ENCODE measurements at regions not wholly inside any gene's neighbourhood (a gene's known extent, or its start where the extent isn't known, plus 50 kb on each side); places are given as distances from the start of the nearest gene placed in this dataset.

- no peaks in the 10 kb centered on the region for H3K9me3 ChIP-seq (ENCODE audit: insufficient read depth, low read depth, low read length)
- H3K27me3 ChIP-seq (ENCODE audit: insufficient read depth, low read length), result no peaks in the 10 kb centered on the region
- no peak overlapping the region for H3K9ac ChIP-seq (ENCODE audit: low read depth, low read length)
- H3K4me1 ChIP-seq (ENCODE audit: insufficient read depth, low read length), result no peaks in the 10 kb centered on the region
- H3K4me3 ChIP-seq (ENCODE audit: low read length), result no peak overlapping the region
- WGBS, result 93% methylated on average over 10 of the region's 10 CpGs
- no peak overlapping the region for H3K27ac ChIP-seq (ENCODE audit: low read depth, low read length)
- no peaks in the 10 kb centered on the region for H3K36me3 ChIP-seq (ENCODE audit: insufficient read depth, low read length)
These were observed 158.0 kb upstream of the MGMT start for GRCh38 chr10:129308953-129309564.

GRCh38 chr10:129309565-129309964 lies 157.5 kb upstream of the MGMT start:
- WGBS, result over 99% methylated on average over 4 of the region's 5 CpGs
- Histone ChIP-seq H3K36me3 (ENCODE audit: insufficient read depth, low read length) (no peaks in the 10 kb centered on the region), H3K9ac (ENCODE audit: low read depth, low read length) (no peak overlapping the region), H3K9me3 (ENCODE audit: insufficient read depth, low read depth, low read length) (no peaks in the 10 kb centered on the region), H3K27ac (ENCODE audit: low read depth, low read length) (no peak overlapping the region), H3K4me3 (ENCODE audit: low read length) (no peak overlapping the region), H3K27me3 (ENCODE audit: insufficient read depth, low read length) (no peaks in the 10 kb centered on the region), H3K4me1 (ENCODE audit: insufficient read depth, low read length) (no peaks in the 10 kb centered on the region)

- 92% methylated on average over 4 of the region's 4 CpGs for WGBS
- Histone ChIP-seq H3K27me3 (ENCODE audit: insufficient read depth, low read length) (no peaks in the 10 kb centered on the region), H3K9ac (ENCODE audit: low read depth, low read length) (no peak overlapping the region)
These were observed 156.2 kb upstream of the MGMT start for GRCh38 chr10:129310881-129311280.

GRCh38 chr10:129319934-129320333 lies 147.1 kb upstream of the MGMT start:
- 100% methylated on average over 1 of the region's 1 CpG for whole genome bisulfite sequencing
- Histone ChIP-seq H3K36me3 (ENCODE audit: insufficient read depth, low read length) (no peaks in the 10 kb centered on the region), H3K4me3 (ENCODE audit: low read length) (no peak overlapping the region)

More at GRCh38 chr10:129310881-129311280, 156.2 kb upstream of the MGMT start:
- Histone ChIP-seq H3K36me3 (ENCODE audit: insufficient read depth, low read length) (no peaks in the 10 kb centered on the region), H3K4me3 (ENCODE audit: low read length) (no peak overlapping the region), H3K9me3 (ENCODE audit: insufficient read depth, low read depth, low read length) (no peaks in the 10 kb centered on the region), H3K27ac (ENCODE audit: low read depth, low read length) (no peak overlapping the region), H3K4me1 (ENCODE audit: insufficient read depth, low read length) (no peaks in the 10 kb centered on the region)

GRCh38 chr10:129320340-129320739 lies 146.7 kb upstream of the MGMT start:
- no peaks in the 10 kb centered on the region for H3K27me3 ChIP-seq (ENCODE audit: insufficient read depth, low read length)
- WGBS, result 100% methylated on average over 1 of the region's 1 CpG
- H3K36me3 ChIP-seq (ENCODE audit: insufficient read depth, low read length), result no peaks in the 10 kb centered on the region
- peaks cover 15% of the 10 kb centered on the region; the same call in 1 of the 2 replicates for H3K9me3 ChIP-seq (ENCODE audit: insufficient read depth, low read depth, low read length)
- H3K27ac ChIP-seq (ENCODE audit: low read depth, low read length), result no peak overlapping the region
- no peak overlapping the region for H3K4me3 ChIP-seq (ENCODE audit: low read length)
- H3K4me1 ChIP-seq (ENCODE audit: insufficient read depth, low read length), result peaks cover 13% of the 10 kb centered on the region
- no peak overlapping the region for H3K9ac ChIP-seq (ENCODE audit: low read depth, low read length)

More at GRCh38 chr10:129319934-129320333, 147.1 kb upstream of the MGMT start:
- no peak overlapping the region for H3K9ac ChIP-seq (ENCODE audit: low read depth, low read length)
- H3K27ac ChIP-seq (ENCODE audit: low read depth, low read length), result no peak overlapping the region
- peaks cover 15% of the 10 kb centered on the region; the same call in 1 of the 2 replicates for H3K9me3 ChIP-seq (ENCODE audit: insufficient read depth, low read depth, low read length)
- no peaks in the 10 kb centered on the region for H3K27me3 ChIP-seq (ENCODE audit: insufficient read depth, low read length)
- H3K4me1 ChIP-seq (ENCODE audit: insufficient read depth, low read length), result peaks cover 13% of the 10 kb centered on the region

GRCh38 chr10:129321727-129322126 lies 145.3 kb upstream of the MGMT start:
- Histone ChIP-seq H3K4me3 (ENCODE audit: low read length) (no peak overlapping the region), H3K4me1 (ENCODE audit: insufficient read depth, low read length) (peaks cover 13% of the 10 kb centered on the region), H3K9ac (ENCODE audit: low read depth, low read length) (no peak overlapping the region), H3K27me3 (ENCODE audit: insufficient read depth, low read length) (no peaks in the 10 kb centered on the region), H3K27ac (ENCODE audit: low read depth, low read length) (no peak overlapping the region), H3K36me3 (ENCODE audit: insufficient read depth, low read length) (no peaks in the 10 kb centered on the region), H3K9me3 (ENCODE audit: insufficient read depth, low read depth, low read length) (peaks cover 10% of the 10 kb centered on the region; the same call in 1 of the 2 replicates)
- 93% methylated on average over 10 of the region's 10 CpGs for WGBS

GRCh38 chr10:129322933-129323820 lies 143.9 kb upstream of the MGMT start:
- Histone ChIP-seq H3K27ac (ENCODE audit: low read depth, low read length) (no peak overlapping the region), H3K4me1 (ENCODE audit: insufficient read depth, low read length) (peaks cover 13% of the 10 kb centered on the region), H3K27me3 (ENCODE audit: insufficient read depth, low read length) (no peaks in the 10 kb centered on the region), H3K36me3 (ENCODE audit: insufficient read depth, low read length) (no peaks in the 10 kb centered on the region), H3K9ac (ENCODE audit: low read depth, low read length) (peak overlapping the region; percentile 19; the same call in 1 of the 2 replicates), H3K4me3 (ENCODE audit: low read length) (no peak overlapping the region), H3K9me3 (ENCODE audit: insufficient read depth, low read depth, low read length) (peaks cover 8% of the 10 kb centered on the region; the same call in 1 of the 2 replicates)
- WGBS, result 67% methylated on average over 13 of the region's 13 CpGs

GRCh38 chr10:129323879-129324278 lies 143.2 kb upstream of the MGMT start:
- Histone ChIP-seq H3K4me3 (ENCODE audit: low read length) (no peak overlapping the region), H3K9me3 (ENCODE audit: insufficient read depth, low read depth, low read length) (peaks cover 8% of the 10 kb centered on the region; the same call in 1 of the 2 replicates), H3K27me3 (ENCODE audit: insufficient read depth, low read length) (no peaks in the 10 kb centered on the region), H3K36me3 (ENCODE audit: insufficient read depth, low read length) (no peaks in the 10 kb centered on the region), H3K27ac (ENCODE audit: low read depth, low read length) (no peak overlapping the region), H3K4me1 (ENCODE audit: insufficient read depth, low read length) (peaks cover 13% of the 10 kb centered on the region), H3K9ac (ENCODE audit: low read depth, low read length) (no peak overlapping the region)
- WGBS, result 87% methylated on average over 3 of the region's 4 CpGs

GRCh38 chr10:129325893-129326292 lies 141.1 kb upstream of the MGMT start:
- H3K27me3 ChIP-seq (ENCODE audit: insufficient read depth, low read length), result no peaks in the 10 kb centered on the region
- H3K4me3 ChIP-seq (ENCODE audit: low read length), result no peak overlapping the region
- no peaks in the 10 kb centered on the region for H3K36me3 ChIP-seq (ENCODE audit: insufficient read depth, low read length)
- peaks cover 5% of the 10 kb centered on the region; the same call in 1 of the 2 replicates for H3K9me3 ChIP-seq (ENCODE audit: insufficient read depth, low read depth, low read length)
- H3K4me1 ChIP-seq (ENCODE audit: insufficient read depth, low read length), result peaks cover 16% of the 10 kb centered on the region
- H3K27ac ChIP-seq (ENCODE audit: low read depth, low read length), result no peak overlapping the region
- 94% methylated on average over 2 of the region's 2 CpGs for WGBS
- no peak overlapping the region for H3K9ac ChIP-seq (ENCODE audit: low read depth, low read length)

GRCh38 chr10:129328546-129328945 lies 138.5 kb upstream of the MGMT start:
- Histone ChIP-seq H3K9me3 (ENCODE audit: insufficient read depth, low read depth, low read length) (no peaks in the 10 kb centered on the region), H3K27me3 (ENCODE audit: insufficient read depth, low read length) (no peaks in the 10 kb centered on the region), H3K4me3 (ENCODE audit: low read length) (no peak overlapping the region), H3K36me3 (ENCODE audit: insufficient read depth, low read length) (no peaks in the 10 kb centered on the region), H3K4me1 (ENCODE audit: insufficient read depth, low read length) (peaks cover 15% of the 10 kb centered on the region), H3K9ac (ENCODE audit: low read depth, low read length) (no peak overlapping the region), H3K27ac (ENCODE audit: low read depth, low read length) (no peak overlapping the region)
- 97% methylated on average over 2 of the region's 2 CpGs for WGBS

- H3K9me3 ChIP-seq (ENCODE audit: insufficient read depth, low read depth, low read length), result no peaks in the 10 kb centered on the region
- no peak overlapping the region for H3K4me3 ChIP-seq (ENCODE audit: low read length)
- no peak overlapping the region for H3K27ac ChIP-seq (ENCODE audit: low read depth, low read length)
- no peaks in the 10 kb centered on the region for H3K36me3 ChIP-seq (ENCODE audit: insufficient read depth, low read length)
- WGBS, result 94% methylated on average over 17 of the region's 17 CpGs
- H3K27me3 ChIP-seq (ENCODE audit: insufficient read depth, low read length), result no peaks in the 10 kb centered on the region
- peaks cover 7% of the 10 kb centered on the region for H3K4me1 ChIP-seq (ENCODE audit: insufficient read depth, low read length)
- H3K9ac ChIP-seq (ENCODE audit: low read depth, low read length), result no peak overlapping the region
These were observed 137.5 kb upstream of the MGMT start for GRCh38 chr10:129329385-129330055.
